Spleen (tissue), 11 donors: ENCODE measurements at regions not wholly inside any gene's neighbourhood (a gene's known extent, or its start where the extent isn't known, plus 50 kb on each side); places are given as distances from the start of the nearest gene placed in this dataset.
A peak's percentile ranks its signal among the peaks of the same experiment; 100 is the strongest.

Experiments used
- DNase-seq: peaks from one replicate; pipeline ENCODE4 v3.0.0-alpha.2; 2020
- H3K27ac ChIP-seq, 8 donors: fragments of 200-600 bp; sonication (generic) in 7 of 8; 1 replicate in 4 of 8; 2 replicates in 4 of 8; pipeline versions ENCODE4 v1.5.0 to v1.8.0; 2016 to 2021; ENCODE audit warnings: inconsistent platforms in 4 of 8, mild to moderate bottlenecking in 4 of 8, moderate library complexity in 1 of 8
- H3K27me3 ChIP-seq, 7 donors: fragments of 200-600 bp; sonication (generic) in 6 of 7; replicated peaks in 1 of 7; 1 replicate in 4 of 7; 2 replicates in 3 of 7; pipeline versions ENCODE4 v1.5.0 to v1.8.0; 2016 to 2021; ENCODE audit warnings: inconsistent platforms in 3 of 7, mild to moderate bottlenecking in 1 of 7
- H3K36me3 ChIP-seq, 6 donors: fragments of 200-600 bp; sonication (generic) in 5 of 6; 1 replicate in 4 of 6; 2 replicates in 2 of 6; pipeline versions ENCODE4 v1.5.0 to v1.8.0; 2016 to 2021; ENCODE audit warnings: inconsistent platforms in 2 of 6
- H3K4me1 ChIP-seq, 6 donors: fragments of 200-600 bp; sonication (generic) in 5 of 6; 1 replicate in 3 of 6; 2 replicates in 3 of 6; pipeline versions ENCODE4 v1.5.0 to v1.8.0; 2016 to 2021; ENCODE audit warnings: inconsistent platforms in 3 of 6
- H3K4me3 ChIP-seq, 8 donors: fragments of 200-600 bp; sonication (generic) in 7 of 8; 1 replicate in 4 of 8; 2 replicates in 4 of 8; pipeline versions ENCODE4 v1.5.0 to v1.8.0; 2016 to 2021; ENCODE audit warnings: inconsistent platforms in 4 of 8, mild to moderate bottlenecking in 4 of 8, moderate library complexity in 2 of 8
- H3K9me3 ChIP-seq, 8 donors: fragments of 200-600 bp; sonication (generic) in 7 of 8; 1 replicate in 4 of 8; 2 replicates in 4 of 8; pipeline versions ENCODE4 v1.5.0 to v1.8.0; 2016 to 2021; ENCODE audit warnings: inconsistent platforms in 4 of 8
- CTCF ChIP-seq, 11 experiments: fragments of 200-600 bp in 7 of 11; fragments of 450-650 bp in 4 of 11; sonication (generic) in 4 of 11; IDR thresholded peaks in 8 of 11; conservative IDR thresholded peaks in 3 of 11; 1 replicate in 7 of 11; 2 replicates in 4 of 11; pipeline versions ENCODE4 v1.4.0 to v1.8.0; 2016 to 2021; ENCODE audit warnings: antibody characterized with exemption in 11 of 11, inconsistent platforms in 4 of 11, mild to moderate bottlenecking in 1 of 11
- POLR2A ChIP-seq, 3 donors: fragments of 450-650 bp; IDR thresholded peaks; one replicate each; pipeline ENCODE4 v1.5.1; 2017; ENCODE audit warnings: antibody characterized with exemption in 3 of 3, mild to moderate bottlenecking in 1 of 3
- POLR2AphosphoS5 ChIP-seq, 3 donors: sonication (generic); formaldehyde crosslinking; IDR thresholded peaks; one replicate each; pipeline ENCODE4 v1.5.1; 2017; ENCODE audit warnings: antibody characterized with exemption in 3 of 3
- WGBS, 5 donors: extraction: QIAGEN DNeasy Blood & Tissue Kit in 3 of 5; methylation state at CpG; one replicate each; pipeline versions ENCODE4 v1.1.5 to v1.1.7; 2013 to 2018; 5-methylcytosine and 5-hydroxymethylcytosine counted together
- intact Hi-C: fragments of 100-400 bp; cut with DNase I; formaldehyde crosslinking; loops from one replicate; pipeline ENCODE4 v1.15.0; 2023; ENCODE audit warnings: low total_unique reads
- donor health status: healthy with polysubstance abuse.
- donor health status: DM: no; HTN: no; CAD: no; lungs with moderate emphysema.
- donor health status: DM: no; HTN: no; CAD: no.
- donor health status: Bipolar disorder and iron deficiency.
- donor health status: healthy.
- donor health status: DM: no; HTN: no; CAD: no.
- donor health status: DM: yes; HTN: yes; CAD: no.

GRCh38 chr3:46141813-46142212 lies 66.3 kb downstream of the CCR1 start:
- intact Hi-C loops, result no loop called here
- DNase-seq, result peak; percentile 70
- no peak overlapping the region for H3K4me3 ChIP-seq
- WGBS, 5 donors, result 77 to 91% (median 85%) methylated on average over 9 of the region's 9 CpGs
- H3K9me3 ChIP-seq, result no peaks in the 10 kb centered on the region
- TF ChIP-seq CTCF (IDR thresholded peaks at IDR 0.05 in 8 of 11, conservative IDR thresholded peaks at IDR 0.05 in 3 of 11) (no peak), POLR2A (IDR thresholded peaks at IDR 0.05) (no peak), POLR2AphosphoS5 (IDR thresholded peaks at IDR 0.05) (no peak)
- H3K4me1 ChIP-seq, result peaks cover 4 to 19% (median 12%) of the 10 kb centered on the region in 6 donors
- H3K27ac ChIP-seq, result no peak overlapping the region
- no peaks in the 10 kb centered on the region for H3K36me3 ChIP-seq
- H3K27me3 ChIP-seq, result no peaks in the 10 kb centered on the region

- H3K4me3 ChIP-seq, result no peak overlapping the region
- WGBS, 5 donors, result 68 to 80% (median 74%) methylated on average over 3 of the region's 3 CpGs
- H3K4me1 ChIP-seq, result peaks cover under 1 to 9% (median 4%) of the 10 kb centered on the region in 6 donors
- H3K36me3 ChIP-seq, result no peaks in the 10 kb centered on the region
- TF ChIP-seq POLR2A (IDR thresholded peaks at IDR 0.05), result no peak
- no peak for TF ChIP-seq POLR2AphosphoS5 (IDR thresholded peaks at IDR 0.05)
- TF ChIP-seq CTCF (IDR thresholded peaks at IDR 0.05 in 8 of 11, conservative IDR thresholded peaks at IDR 0.05 in 3 of 11), result no peak
- H3K9me3 ChIP-seq, result no peaks in the 10 kb centered on the region
- intact Hi-C loops, result no loop called here
- no peaks in the 10 kb centered on the region for H3K27me3 ChIP-seq
- no peak for DNase-seq
- no peak overlapping the region for H3K27ac ChIP-seq
These were observed 69.5 kb downstream of the CCR1 start for GRCh38 chr3:46138581-46138980.

GRCh38 chr3:46135475-46135874 lies 72.6 kb downstream of the CCR1 start:
- Histone ChIP-seq H3K27me3 (no peaks in the 10 kb centered on the region), H3K9me3 (no peaks in the 10 kb centered on the region), H3K4me1 (peaks cover 0 to 28% (median 5%) of the 10 kb centered on the region in 6 donors), H3K36me3 (no peaks in the 10 kb centered on the region), H3K4me3 (no peak overlapping the region), H3K27ac (peak overlapping the region in 1 of 8 donors; percentile 5)
- 58 to 66% (median 63%) methylated on average over 3 of the region's 3 CpGs for WGBS, 5 donors
- no peak for TF ChIP-seq POLR2AphosphoS5 (IDR thresholded peaks at IDR 0.05)
- no peak for TF ChIP-seq CTCF (IDR thresholded peaks at IDR 0.05 in 8 of 11, conservative IDR thresholded peaks at IDR 0.05 in 3 of 11)
- TF ChIP-seq POLR2A (IDR thresholded peaks at IDR 0.05), result no peak
- DNase-seq, result no peak
- intact Hi-C loops, result no loop called here

- H3K4me3 ChIP-seq, result no peak overlapping the region
- no peaks in the 10 kb centered on the region for H3K9me3 ChIP-seq
- no peaks in the 10 kb centered on the region for H3K27me3 ChIP-seq
- H3K36me3 ChIP-seq, result no peaks in the 10 kb centered on the region
- H3K4me1 ChIP-seq, result peaks cover 0 to 40% (median 15%) of the 10 kb centered on the region in 6 donors
- 80 to 88% (median 85%) methylated on average over 3 of the region's 3 CpGs for WGBS, 5 donors
- DNase-seq, result no peak
- intact Hi-C loops, result no loop called here
- peak overlapping the region in 3 of 8 donors; percentile 83 to 89 (median 88) for H3K27ac ChIP-seq
- TF ChIP-seq POLR2AphosphoS5 (IDR thresholded peaks at IDR 0.05), result no peak
- TF ChIP-seq CTCF (IDR thresholded peaks at IDR 0.05 in 8 of 11, conservative IDR thresholded peaks at IDR 0.05 in 3 of 11), result no peak
- no peak for TF ChIP-seq POLR2A (IDR thresholded peaks at IDR 0.05)
These were observed 74.8 kb downstream of the CCR1 start for GRCh38 chr3:46133285-46133684.
